ENCODE measurements at regions not wholly inside any gene's neighbourhood (a gene's known extent, or its start where the extent isn't known, plus 50 kb on each side); places are given as distances from the start of the nearest gene placed in this dataset.

GRCh38 chr6:115004982-115005381, 662.2 kb upstream of the HS3ST5 start:
- H3K4me3 ChIP-seq (ENCODE audit: low read length in 2 of 2) = no peak overlapping the region
- intact Hi-C loops (cut with DNase I) = no loop called here

DNA sequence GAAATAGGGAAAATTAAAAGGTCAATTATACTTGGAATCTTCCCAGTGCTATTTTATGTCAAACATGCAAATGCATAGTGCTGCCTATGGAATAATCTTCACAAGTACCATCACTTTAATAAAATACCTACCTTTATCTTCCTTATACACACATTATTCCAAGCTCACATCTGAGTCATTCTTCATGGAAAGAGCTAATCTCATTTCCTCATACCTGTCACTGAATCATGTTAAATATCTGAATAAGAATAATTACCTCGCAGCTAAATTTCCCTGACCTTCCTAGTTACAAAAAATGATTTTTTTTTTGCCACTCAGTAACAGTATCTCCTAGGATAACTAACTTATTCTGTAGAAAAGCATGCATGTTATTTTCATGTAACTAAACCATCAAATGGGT, 661.4 kb upstream of the HS3ST5 start:
- Histone ChIP-seq H3K4me1 (ENCODE audit: control insufficient read depth in 1 of 2, insufficient read depth in 2 of 2, low read length in 2 of 2) (no peaks in the 10 kb centered on the region), H3K27ac (ENCODE audit: low read depth in 1 of 2, low read length in 2 of 2) (no peak overlapping the region), H3K4me3 (ENCODE audit: low read length in 2 of 2) (no peak overlapping the region), H3K9me3 (ENCODE audit: control insufficient read depth, low read length) (no peaks in the 10 kb centered on the region), H3K27me3 (ENCODE audit: control insufficient read depth in 1 of 2, insufficient read depth in 2 of 2, low read length in 1 of 2) (no peaks in the 10 kb centered on the region), H3K36me3 (ENCODE audit: control insufficient read depth in 1 of 2, insufficient read depth in 2 of 2, low read length in 1 of 2) (no peaks in the 10 kb centered on the region)
- ATAC-seq (ENCODE audit: low FRiP score) (no peak), DNase-seq (no peak)
- intact Hi-C loops (cut with DNase I) = no loop called here
- 63 to 69% methylated on average over 1 of the region's 1 CpG for WGBS, 2 donors

More at GRCh38 chr6:115004982-115005381, 662.2 kb upstream of the HS3ST5 start:
- Histone ChIP-seq H3K27me3 (ENCODE audit: control insufficient read depth in 1 of 2, insufficient read depth in 2 of 2, low read length in 1 of 2) (no peaks in the 10 kb centered on the region), H3K4me1 (ENCODE audit: control insufficient read depth in 1 of 2, insufficient read depth in 2 of 2, low read length in 2 of 2) (no peaks in the 10 kb centered on the region), H3K27ac (ENCODE audit: low read depth in 1 of 2, low read length in 2 of 2) (no peak overlapping the region), H3K36me3 (ENCODE audit: control insufficient read depth in 1 of 2, insufficient read depth in 2 of 2, low read length in 1 of 2) (no peaks in the 10 kb centered on the region), H3K9me3 (ENCODE audit: control insufficient read depth, low read length) (no peaks in the 10 kb centered on the region)
- ATAC-seq (ENCODE audit: low FRiP score) = no peak
- DNase-seq = no peak
- 16 to 25% methylated on average over 4 of the region's 4 CpGs for WGBS, 2 donors

DNA sequence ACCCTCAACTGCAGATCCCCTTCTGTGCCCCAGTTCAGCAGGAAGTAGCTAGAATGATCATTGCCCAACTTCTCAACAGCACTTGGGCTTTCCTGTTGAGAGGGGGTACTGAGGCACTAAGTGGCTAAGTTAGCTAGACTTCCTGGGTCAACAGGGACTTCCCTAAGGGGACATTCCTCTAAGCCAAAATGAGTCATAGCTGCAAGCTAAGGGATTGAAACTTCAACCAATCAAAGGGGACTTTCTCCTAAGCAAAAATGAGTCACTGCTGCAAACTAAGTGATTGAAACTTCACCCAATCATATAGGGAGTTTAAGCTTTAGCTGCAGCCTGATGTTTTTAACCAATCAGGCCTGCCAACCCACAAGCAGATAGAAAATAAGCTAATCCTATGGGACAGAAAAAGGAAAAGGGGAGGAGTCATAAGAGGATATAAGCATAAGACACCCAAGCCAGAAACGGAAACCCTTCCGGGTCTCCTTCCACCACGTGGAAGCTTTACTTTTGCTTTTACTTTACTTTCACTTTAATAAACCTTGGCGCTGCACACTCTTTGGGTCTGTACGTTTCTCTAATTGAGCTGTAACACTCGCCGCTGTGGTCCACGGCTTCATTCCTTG, 659.0 kb upstream of the HS3ST5 start:
- no peak overlapping the region for H3K27ac ChIP-seq (ENCODE audit: low read depth in 1 of 2, low read length in 2 of 2)
- ATAC-seq (ENCODE audit: low FRiP score) = no peak
- intact Hi-C loops (cut with DNase I) = no loop called here
- no peaks in the 10 kb centered on the region for H3K9me3 ChIP-seq (ENCODE audit: control insufficient read depth, low read length)
- no peaks in the 10 kb centered on the region for H3K27me3 ChIP-seq (ENCODE audit: control insufficient read depth in 1 of 2, insufficient read depth in 2 of 2, low read length in 1 of 2)
- no peaks in the 10 kb centered on the region for H3K4me1 ChIP-seq (ENCODE audit: control insufficient read depth in 1 of 2, insufficient read depth in 2 of 2, low read length in 2 of 2)
- H3K36me3 ChIP-seq (ENCODE audit: control insufficient read depth in 1 of 2, insufficient read depth in 2 of 2, low read length in 1 of 2) = no peaks in the 10 kb centered on the region
- 82 to 84% methylated on average over 8 of the region's 8 CpGs for WGBS, 2 donors
- no peak for DNase-seq
- H3K4me3 ChIP-seq (ENCODE audit: low read length in 2 of 2) = no peak overlapping the region

GRCh38 chr6:115000736-115001135, 657.9 kb upstream of the HS3ST5 start:
- intact Hi-C loops (cut with DNase I) = no loop called here
- H3K36me3 ChIP-seq (ENCODE audit: control insufficient read depth in 1 of 2, insufficient read depth in 2 of 2, low read length in 1 of 2) = no peaks in the 10 kb centered on the region
- no peaks in the 10 kb centered on the region for H3K4me1 ChIP-seq (ENCODE audit: control insufficient read depth in 1 of 2, insufficient read depth in 2 of 2, low read length in 2 of 2)
- H3K9me3 ChIP-seq (ENCODE audit: control insufficient read depth, low read length) = no peaks in the 10 kb centered on the region
- H3K27ac ChIP-seq (ENCODE audit: low read depth in 1 of 2, low read length in 2 of 2) = no peak overlapping the region
- 69 to 70% methylated on average over 4 of the region's 4 CpGs for WGBS, 2 donors
- H3K27me3 ChIP-seq (ENCODE audit: control insufficient read depth in 1 of 2, insufficient read depth in 2 of 2, low read length in 1 of 2) = no peaks in the 10 kb centered on the region
- H3K4me3 ChIP-seq (ENCODE audit: low read length in 2 of 2) = no peak overlapping the region
- ATAC-seq (ENCODE audit: low FRiP score) = no peak
- DNase-seq = no peak

DNA sequence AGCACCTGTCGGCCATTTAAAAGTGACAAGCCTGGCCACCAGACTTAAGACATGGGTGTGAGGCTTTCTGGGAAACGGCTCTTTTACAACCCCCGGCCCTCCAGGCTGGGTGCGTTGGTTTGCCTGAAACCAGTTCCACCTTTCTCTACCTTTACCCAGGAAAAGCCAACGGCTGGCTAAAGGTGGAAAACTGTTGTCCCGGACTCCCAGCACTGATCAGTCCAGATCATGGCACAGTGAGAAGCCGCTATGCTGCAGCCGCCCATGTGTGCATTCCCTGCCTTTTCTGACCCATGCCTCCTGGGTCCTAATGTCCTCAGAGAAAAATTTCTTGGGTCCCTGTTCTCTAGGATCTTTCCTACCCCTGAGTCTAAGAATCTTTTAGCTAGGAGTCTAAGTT, 655.7 kb upstream of the HS3ST5 start:
- H3K4me3 ChIP-seq (ENCODE audit: low read length in 2 of 2) = no peak overlapping the region
- H3K4me1 ChIP-seq (ENCODE audit: control insufficient read depth in 1 of 2, insufficient read depth in 2 of 2, low read length in 2 of 2) = no peaks in the 10 kb centered on the region
- no peaks in the 10 kb centered on the region for H3K27me3 ChIP-seq (ENCODE audit: control insufficient read depth in 1 of 2, insufficient read depth in 2 of 2, low read length in 1 of 2)
- no peaks in the 10 kb centered on the region for H3K36me3 ChIP-seq (ENCODE audit: control insufficient read depth in 1 of 2, insufficient read depth in 2 of 2, low read length in 1 of 2)
- WGBS, 2 donors = 83 to 87% methylated on average over 8 of the region's 8 CpGs
- intact Hi-C loops (cut with DNase I) = no loop called here
- DNase-seq (no peak), ATAC-seq (ENCODE audit: low FRiP score) (no peak)
- no peaks in the 10 kb centered on the region for H3K9me3 ChIP-seq (ENCODE audit: control insufficient read depth, low read length)
- H3K27ac ChIP-seq (ENCODE audit: low read depth in 1 of 2, low read length in 2 of 2) = no peak overlapping the region

DNA sequence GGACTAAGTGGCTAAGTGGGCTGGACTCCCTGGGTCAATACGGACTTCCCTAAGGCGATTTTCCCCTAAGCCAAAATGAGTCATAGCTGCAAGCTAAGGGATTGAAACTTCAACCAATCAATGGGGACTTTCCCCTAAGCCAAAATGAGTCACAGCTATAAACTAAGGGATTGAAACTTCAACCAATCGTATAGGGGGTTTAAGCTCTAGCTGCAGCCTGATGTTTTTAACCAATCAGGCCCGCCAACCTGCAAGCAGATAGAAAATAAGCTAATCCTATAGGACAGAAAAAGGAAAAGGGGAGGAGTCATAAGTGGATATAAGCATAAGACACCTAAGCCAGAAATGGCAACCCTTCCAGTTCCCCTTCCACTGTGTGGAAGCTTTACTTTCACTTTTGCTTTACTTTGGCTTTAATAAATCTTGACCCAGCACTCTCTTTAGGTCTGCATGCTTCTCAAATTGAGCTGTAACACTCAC, 655.0 kb upstream of the HS3ST5 start:
- H3K4me1 ChIP-seq (ENCODE audit: control insufficient read depth in 1 of 2, insufficient read depth in 2 of 2, low read length in 2 of 2) = no peaks in the 10 kb centered on the region
- intact Hi-C loops (cut with DNase I) = no loop called here
- no peaks in the 10 kb centered on the region for H3K9me3 ChIP-seq (ENCODE audit: control insufficient read depth, low read length)
- no peak overlapping the region for H3K4me3 ChIP-seq (ENCODE audit: low read length in 2 of 2)
- 86 to 89% methylated on average over 4 of the region's 4 CpGs for WGBS, 2 donors
- DNase-seq (no peak), ATAC-seq (ENCODE audit: low FRiP score) (no peak)
- H3K36me3 ChIP-seq (ENCODE audit: control insufficient read depth in 1 of 2, insufficient read depth in 2 of 2, low read length in 1 of 2) = no peaks in the 10 kb centered on the region
- H3K27me3 ChIP-seq (ENCODE audit: control insufficient read depth in 1 of 2, insufficient read depth in 2 of 2, low read length in 1 of 2) = no peaks in the 10 kb centered on the region
- no peak overlapping the region for H3K27ac ChIP-seq (ENCODE audit: low read depth in 1 of 2, low read length in 2 of 2)

- H3K9me3 ChIP-seq (ENCODE audit: control insufficient read depth, low read length) = no peaks in the 10 kb centered on the region
- DNase-seq (no peak), ATAC-seq (ENCODE audit: low FRiP score) (no peak)
- H3K27me3 ChIP-seq (ENCODE audit: control insufficient read depth in 1 of 2, insufficient read depth in 2 of 2, low read length in 1 of 2) = no peaks in the 10 kb centered on the region
- H3K4me1 ChIP-seq (ENCODE audit: control insufficient read depth in 1 of 2, insufficient read depth in 2 of 2, low read length in 2 of 2) = no peaks in the 10 kb centered on the region
- H3K4me3 ChIP-seq (ENCODE audit: low read length in 2 of 2) = no peak overlapping the region
- intact Hi-C loops (cut with DNase I) = no loop called here
- no peak overlapping the region for H3K27ac ChIP-seq (ENCODE audit: low read depth in 1 of 2, low read length in 2 of 2)
- H3K36me3 ChIP-seq (ENCODE audit: control insufficient read depth in 1 of 2, insufficient read depth in 2 of 2, low read length in 1 of 2) = no peaks in the 10 kb centered on the region
Observed at GRCh38 chr6:114995526-114995925, 652.7 kb upstream of the HS3ST5 start.

DNA sequence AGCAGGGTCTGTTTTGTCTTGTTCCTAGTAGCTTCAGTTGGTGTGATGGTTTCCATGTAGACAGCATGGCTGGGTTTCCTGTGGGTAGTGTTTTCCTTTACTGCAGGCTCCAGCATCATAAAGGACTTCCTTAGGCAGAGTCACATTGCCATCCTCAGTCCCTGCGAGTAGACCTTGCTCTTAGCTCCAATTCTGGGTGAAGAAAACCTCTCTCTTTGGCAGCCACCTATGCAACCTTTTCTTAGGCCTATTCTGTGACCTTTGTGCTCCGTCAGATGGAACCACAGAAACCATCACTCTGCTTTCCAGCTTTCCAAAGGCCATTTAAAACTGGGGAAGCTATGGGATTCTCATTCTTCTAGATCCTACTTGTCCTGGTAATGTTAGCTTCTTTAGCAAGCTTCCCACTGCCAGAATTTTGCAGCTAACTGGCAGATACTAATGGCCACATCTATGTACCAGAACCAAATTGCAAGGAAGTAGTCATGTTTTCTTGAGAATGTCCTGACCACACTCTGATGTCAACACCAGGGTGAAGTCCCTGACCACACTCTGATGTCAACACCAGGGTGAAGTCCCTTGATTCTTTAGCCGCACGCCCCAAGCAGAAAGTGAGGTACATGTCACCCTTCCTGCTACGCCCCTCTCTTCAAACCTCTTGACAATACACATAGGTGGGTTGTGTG, 646.6 kb upstream of the HS3ST5 start:
- no peaks in the 10 kb centered on the region for H3K27me3 ChIP-seq (ENCODE audit: control insufficient read depth in 1 of 2, insufficient read depth in 2 of 2, low read length in 1 of 2)
- no peaks in the 10 kb centered on the region for H3K4me1 ChIP-seq (ENCODE audit: control insufficient read depth in 1 of 2, insufficient read depth in 2 of 2, low read length in 2 of 2)
- no peak overlapping the region for H3K4me3 ChIP-seq (ENCODE audit: low read length in 2 of 2)
- DNase-seq (no peak), ATAC-seq (ENCODE audit: low FRiP score) (no peak)
- H3K9me3 ChIP-seq (ENCODE audit: control insufficient read depth, low read length) = no peaks in the 10 kb centered on the region
- no peaks in the 10 kb centered on the region for H3K36me3 ChIP-seq (ENCODE audit: control insufficient read depth in 1 of 2, insufficient read depth in 2 of 2, low read length in 1 of 2)
- 78 to 81% methylated on average over 5 of the region's 5 CpGs for WGBS, 2 donors
- no peak overlapping the region for H3K27ac ChIP-seq (ENCODE audit: low read depth in 1 of 2, low read length in 2 of 2)
- intact Hi-C loops (cut with DNase I) = no loop called here

GRCh38 chr6:114987281-114987680, 644.5 kb upstream of the HS3ST5 start:
- no peak for ATAC-seq (ENCODE audit: low FRiP score)
- WGBS, 2 donors = 79 to 84% methylated on average over 2 of the region's 2 CpGs
- no peak overlapping the region for H3K27ac ChIP-seq (ENCODE audit: low read depth in 1 of 2, low read length in 2 of 2)
- H3K4me3 ChIP-seq (ENCODE audit: low read length in 2 of 2) = no peak overlapping the region
- no peaks in the 10 kb centered on the region for H3K4me1 ChIP-seq (ENCODE audit: control insufficient read depth in 1 of 2, insufficient read depth in 2 of 2, low read length in 2 of 2)
- intact Hi-C loops (cut with DNase I) = no loop called here
- no peaks in the 10 kb centered on the region for H3K36me3 ChIP-seq (ENCODE audit: control insufficient read depth in 1 of 2, insufficient read depth in 2 of 2, low read length in 1 of 2)
- DNase-seq = no peak
- H3K9me3 ChIP-seq (ENCODE audit: control insufficient read depth, low read length) = no peaks in the 10 kb centered on the region
- no peaks in the 10 kb centered on the region for H3K27me3 ChIP-seq (ENCODE audit: control insufficient read depth in 1 of 2, insufficient read depth in 2 of 2, low read length in 1 of 2)
